ENCODE measurements at regions not wholly inside any gene's neighbourhood (a gene's known extent, or its start where the extent isn't known, plus 50 kb on each side); places are given as distances from the start of the nearest gene placed in this dataset.

DNA sequence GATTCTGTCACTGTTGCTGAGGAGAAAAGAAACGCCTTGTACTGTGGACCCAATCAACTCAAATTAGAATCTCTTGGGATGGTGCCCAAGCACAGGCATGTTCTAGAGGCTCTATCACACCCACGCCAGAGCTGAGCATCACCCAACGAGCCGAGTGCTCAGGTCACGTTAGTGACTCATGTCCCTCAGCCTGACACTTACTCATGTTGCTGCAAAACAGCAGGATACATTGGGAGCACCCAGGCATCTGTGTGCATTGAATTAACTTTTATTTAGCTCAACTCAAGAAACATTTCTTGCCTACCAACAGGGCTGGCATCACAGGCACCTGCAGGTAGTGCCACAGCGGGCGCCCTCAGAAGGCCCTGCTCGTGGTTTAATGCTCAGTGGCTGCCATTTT, 149.8 kb downstream of the ETS2 start (continued):
- TF ChIP-seq, protein P1, sequence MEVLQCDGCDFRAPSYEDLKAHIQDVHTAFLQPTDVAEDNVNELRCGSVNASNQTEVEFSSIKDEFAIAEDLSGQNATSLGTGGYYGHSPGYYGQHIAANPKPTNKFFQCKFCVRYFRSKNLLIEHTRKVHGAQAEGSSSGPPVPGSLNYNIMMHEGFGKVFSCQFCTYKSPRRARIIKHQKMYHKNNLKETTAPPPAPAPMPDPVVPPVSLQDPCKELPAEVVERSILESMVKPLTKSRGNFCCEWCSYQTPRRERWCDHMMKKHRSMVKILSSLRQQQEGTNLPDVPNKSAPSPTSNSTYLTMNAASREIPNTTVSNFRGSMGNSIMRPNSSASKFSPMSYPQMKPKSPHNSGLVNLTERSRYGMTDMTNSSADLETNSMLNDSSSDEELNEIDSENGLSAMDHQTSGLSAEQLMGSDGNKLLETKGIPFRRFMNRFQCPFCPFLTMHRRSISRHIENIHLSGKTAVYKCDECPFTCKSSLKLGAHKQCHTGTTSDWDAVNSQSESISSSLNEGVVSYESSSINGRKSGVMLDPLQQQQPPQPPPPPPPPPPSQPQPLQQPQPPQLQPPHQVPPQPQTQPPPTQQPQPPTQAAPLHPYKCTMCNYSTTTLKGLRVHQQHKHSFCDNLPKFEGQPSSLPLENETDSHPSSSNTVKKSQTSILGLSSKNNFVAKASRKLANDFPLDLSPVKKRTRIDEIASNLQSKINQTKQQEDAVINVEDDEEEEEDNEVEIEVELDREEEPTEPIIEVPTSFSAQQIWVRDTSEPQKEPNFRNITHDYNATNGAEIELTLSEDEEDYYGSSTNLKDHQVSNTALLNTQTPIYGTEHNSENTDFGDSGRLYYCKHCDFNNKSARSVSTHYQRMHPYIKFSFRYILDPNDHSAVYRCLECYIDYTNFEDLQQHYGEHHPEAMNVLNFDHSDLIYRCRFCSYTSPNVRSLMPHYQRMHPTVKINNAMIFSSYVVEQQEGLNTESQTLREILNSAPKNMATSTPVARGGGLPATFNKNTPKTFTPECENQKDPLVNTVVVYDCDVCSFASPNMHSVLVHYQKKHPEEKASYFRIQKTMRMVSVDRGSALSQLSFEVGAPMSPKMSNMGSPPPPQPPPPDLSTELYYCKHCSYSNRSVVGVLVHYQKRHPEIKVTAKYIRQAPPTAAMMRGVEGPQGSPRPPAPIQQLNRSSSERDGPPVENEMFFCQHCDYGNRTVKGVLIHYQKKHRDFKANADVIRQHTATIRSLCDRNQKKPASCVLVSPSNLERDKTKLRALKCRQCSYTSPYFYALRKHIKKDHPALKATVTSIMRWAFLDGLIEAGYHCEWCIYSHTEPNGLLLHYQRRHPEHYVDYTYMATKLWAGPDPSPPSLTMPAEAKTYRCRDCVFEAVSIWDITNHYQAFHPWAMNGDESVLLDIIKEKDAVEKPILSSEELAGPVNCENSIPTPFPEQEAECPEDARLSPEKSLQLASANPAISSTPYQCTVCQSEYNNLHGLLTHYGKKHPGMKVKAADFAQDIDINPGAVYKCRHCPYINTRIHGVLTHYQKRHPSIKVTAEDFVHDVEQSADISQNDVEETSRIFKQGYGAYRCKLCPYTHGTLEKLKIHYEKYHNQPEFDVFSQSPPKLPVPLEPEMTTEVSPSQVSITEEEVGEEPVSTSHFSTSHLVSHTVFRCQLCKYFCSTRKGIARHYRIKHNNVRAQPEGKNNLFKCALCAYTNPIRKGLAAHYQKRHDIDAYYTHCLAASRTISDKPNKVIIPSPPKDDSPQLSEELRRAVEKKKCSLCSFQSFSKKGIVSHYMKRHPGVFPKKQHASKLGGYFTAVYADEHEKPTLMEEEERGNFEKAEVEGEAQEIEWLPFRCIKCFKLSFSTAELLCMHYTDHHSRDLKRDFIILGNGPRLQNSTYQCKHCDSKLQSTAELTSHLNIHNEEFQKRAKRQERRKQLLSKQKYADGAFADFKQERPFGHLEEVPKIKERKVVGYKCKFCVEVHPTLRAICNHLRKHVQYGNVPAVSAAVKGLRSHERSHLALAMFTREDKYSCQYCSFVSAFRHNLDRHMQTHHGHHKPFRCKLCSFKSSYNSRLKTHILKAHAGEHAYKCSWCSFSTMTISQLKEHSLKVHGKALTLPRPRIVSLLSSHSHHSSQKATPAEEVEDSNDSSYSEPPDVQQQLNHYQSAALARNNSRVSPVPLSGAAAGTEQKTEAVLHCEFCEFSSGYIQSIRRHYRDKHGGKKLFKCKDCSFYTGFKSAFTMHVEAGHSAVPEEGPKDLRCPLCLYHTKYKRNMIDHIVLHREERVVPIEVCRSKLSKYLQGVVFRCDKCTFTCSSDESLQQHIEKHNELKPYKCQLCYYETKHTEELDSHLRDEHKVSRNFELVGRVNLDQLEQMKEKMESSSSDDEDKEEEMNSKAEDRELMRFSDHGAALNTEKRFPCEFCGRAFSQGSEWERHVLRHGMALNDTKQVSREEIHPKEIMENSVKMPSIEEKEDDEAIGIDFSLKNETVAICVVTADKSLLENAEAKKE (CRISPR knock-in tag; IDR thresholded peaks at IDR 0.05), result no peak
- TF ChIP-seq POLR2AphosphoS5 (IDR thresholded peaks at IDR 0.05; ENCODE audit: low read depth) (no peak), ZNF331 (CRISPR knock-in tag; IDR thresholded peaks at IDR 0.05; ENCODE audit: low read depth) (no peak), NANOG (IDR thresholded peaks at IDR 0.05; ENCODE audit: borderline replicate concordance) (no peak), EZH2phosphoT487 (IDR thresholded peaks at IDR 0.05; ENCODE audit: unreplicated experiment) (no peak)
- TF ChIP-seq, protein P2, sequence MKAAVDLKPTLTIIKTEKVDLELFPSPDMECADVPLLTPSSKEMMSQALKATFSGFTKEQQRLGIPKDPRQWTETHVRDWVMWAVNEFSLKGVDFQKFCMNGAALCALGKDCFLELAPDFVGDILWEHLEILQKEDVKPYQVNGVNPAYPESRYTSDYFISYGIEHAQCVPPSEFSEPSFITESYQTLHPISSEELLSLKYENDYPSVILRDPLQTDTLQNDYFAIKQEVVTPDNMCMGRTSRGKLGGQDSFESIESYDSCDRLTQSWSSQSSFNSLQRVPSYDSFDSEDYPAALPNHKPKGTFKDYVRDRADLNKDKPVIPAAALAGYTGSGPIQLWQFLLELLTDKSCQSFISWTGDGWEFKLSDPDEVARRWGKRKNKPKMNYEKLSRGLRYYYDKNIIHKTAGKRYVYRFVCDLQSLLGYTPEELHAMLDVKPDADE (IDR thresholded peaks at IDR 0.05), result no peak

DNA sequence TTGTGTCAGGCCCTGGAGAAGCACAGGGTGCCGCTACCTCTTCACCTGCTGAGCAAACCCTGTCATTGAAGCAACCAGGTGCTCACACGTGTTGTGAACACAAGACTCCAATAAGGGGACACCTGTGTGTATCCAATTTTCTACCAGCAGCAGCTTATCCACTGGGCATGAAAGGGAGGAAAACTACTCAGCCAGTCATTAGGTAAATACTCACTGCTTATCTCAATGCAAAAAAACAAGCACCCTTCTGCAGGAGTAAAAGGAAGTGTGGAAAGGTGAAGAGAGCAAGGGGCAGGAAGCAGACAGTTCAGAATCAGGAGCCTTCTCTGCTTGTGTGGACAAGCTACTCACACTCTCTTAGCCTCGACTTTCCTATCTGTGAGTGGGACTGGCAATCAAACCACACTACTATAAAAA, 148.9 kb downstream of the ETS2 start:
- ATAC-seq, result no peak
- H3K36me3 Mint-ChIP-seq (ENCODE audit: low read depth), result no peaks in the 10 kb centered on the region
- Histone ChIP-seq H2AFZ (no peak overlapping the region), H3F3A (replicated peaks; ENCODE audit: low read depth) (no peaks in the 10 kb centered on the region), H3K9me2 (ENCODE audit: insufficient read depth) (peaks cover 10% of the 10 kb centered on the region; the same call in 1 of the 2 replicates), H3K4me1 (ENCODE audit: insufficient read depth) (no peaks in the 10 kb centered on the region), H3K4me2 (no peak overlapping the region), H3K27ac (ENCODE audit: low read depth) (no peak overlapping the region), H3K4me3 (no peak overlapping the region), H3K36me3 (ENCODE audit: insufficient read depth) (no peaks in the 10 kb centered on the region), H3K27me3 (ENCODE audit: insufficient read depth) (no peaks in the 10 kb centered on the region), H4K20me1 (replicated peaks; ENCODE audit: insufficient read depth) (no peaks in the 10 kb centered on the region), H3K79me2 (replicated peaks; ENCODE audit: insufficient read depth) (no peaks in the 10 kb centered on the region)
- DNase-seq (ENCODE audit: low spot score), result no peak
- H3K9me3 Mint-ChIP-seq, result no peaks in the 10 kb centered on the region; the same call in 2 of the 3 replicates
- H3K4me1 Mint-ChIP-seq, result peaks cover 5% of the 10 kb centered on the region
- peaks cover 8% of the 10 kb centered on the region for H3K27me3 Mint-ChIP-seq (ENCODE audit: insufficient read depth, low read depth, poor library complexity)
- H3K27ac Mint-ChIP-seq, result no peak overlapping the region
- H3K4me3 Mint-ChIP-seq, result no peak overlapping the region
- TF ChIP-seq, protein P3, sequence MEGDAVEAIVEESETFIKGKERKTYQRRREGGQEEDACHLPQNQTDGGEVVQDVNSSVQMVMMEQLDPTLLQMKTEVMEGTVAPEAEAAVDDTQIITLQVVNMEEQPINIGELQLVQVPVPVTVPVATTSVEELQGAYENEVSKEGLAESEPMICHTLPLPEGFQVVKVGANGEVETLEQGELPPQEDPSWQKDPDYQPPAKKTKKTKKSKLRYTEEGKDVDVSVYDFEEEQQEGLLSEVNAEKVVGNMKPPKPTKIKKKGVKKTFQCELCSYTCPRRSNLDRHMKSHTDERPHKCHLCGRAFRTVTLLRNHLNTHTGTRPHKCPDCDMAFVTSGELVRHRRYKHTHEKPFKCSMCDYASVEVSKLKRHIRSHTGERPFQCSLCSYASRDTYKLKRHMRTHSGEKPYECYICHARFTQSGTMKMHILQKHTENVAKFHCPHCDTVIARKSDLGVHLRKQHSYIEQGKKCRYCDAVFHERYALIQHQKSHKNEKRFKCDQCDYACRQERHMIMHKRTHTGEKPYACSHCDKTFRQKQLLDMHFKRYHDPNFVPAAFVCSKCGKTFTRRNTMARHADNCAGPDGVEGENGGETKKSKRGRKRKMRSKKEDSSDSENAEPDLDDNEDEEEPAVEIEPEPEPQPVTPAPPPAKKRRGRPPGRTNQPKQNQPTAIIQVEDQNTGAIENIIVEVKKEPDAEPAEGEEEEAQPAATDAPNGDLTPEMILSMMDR (conservative IDR thresholded peaks at IDR 0.05; ENCODE audit: low read depth in 2 of 2), result no peak
- TF ChIP-seq, protein P2 (IDR thresholded peaks at IDR 0.05), result no peak
- TF ChIP-seq NANOG (IDR thresholded peaks at IDR 0.05; ENCODE audit: borderline replicate concordance), result no peak
- no peak for TF ChIP-seq EZH2phosphoT487 (IDR thresholded peaks at IDR 0.05; ENCODE audit: unreplicated experiment)
- TF ChIP-seq EZH2 (IDR thresholded peaks at IDR 0.05; ENCODE audit: low read depth, unreplicated experiment), result no peak
- TF ChIP-seq POLR2AphosphoS5 (IDR thresholded peaks at IDR 0.05; ENCODE audit: low read depth), result no peak
- TF ChIP-seq JUNB (IDR thresholded peaks at IDR 0.05; ENCODE audit: unreplicated experiment), result no peak
